GM19452 (cell line): ENCODE measurements at regions not wholly inside any gene's neighbourhood (a gene's known extent, or its start where the extent isn't known, plus 50 kb on each side); places are given as distances from the start of the nearest gene placed in this dataset.

Experiments used
- ATAC-seq: cut with Tn5 transposase; IDR thresholded peaks from one replicate; pipeline ENCODE4 v1.9.1; 2021; ENCODE audit not compliant: unreplicated experiment

- no peak for ATAC-seq
Observed at GRCh38 chr1:227378871-227379554, 60.7 kb upstream of the CDC42BPA start.

- ATAC-seq, result no peak
Observed at GRCh38 chr1:227378181-227378580, 59.9 kb upstream of the CDC42BPA start.

- ATAC-seq, result no peak
Observed at GRCh38 chr1:227374846-227375245, 56.6 kb upstream of the CDC42BPA start.

- no peak for ATAC-seq
Observed at GRCh38 chr1:227372726-227373130, 54.4 kb upstream of the CDC42BPA start.

GRCh38 chr1:227370533-227371254, 52.4 kb upstream of the CDC42BPA start:
- ATAC-seq, result no peak

GRCh38 chr1:227369102-227369760, 50.9 kb upstream of the CDC42BPA start:
- no peak for ATAC-seq
